ENCODE measurements at regions not wholly inside any gene's neighbourhood (a gene's known extent, or its start where the extent isn't known, plus 50 kb on each side); places are given as distances from the start of the nearest gene placed in this dataset.

- FAIRE-seq (no peak), DNase-seq (ENCODE audit: insufficient read length) (no peak)
- TF ChIP-seq TAF1 (IDR thresholded peaks at IDR 0.05; ENCODE audit: borderline replicate concordance, low read depth, low read length) (no peak), POLR2AphosphoS5 (IDR thresholded peaks at IDR 0.05; ENCODE audit: low read depth, low read length) (no peak), POLR2A (IDR thresholded peaks at IDR 0.05; ENCODE audit: low read depth, low read length) (no peak)
These were observed 86.3 kb downstream of the ASCL1 start for GRCh38 chr12:103043531-103044486.

GRCh38 chr12:103046154-103046553, 88.7 kb downstream of the ASCL1 start:
- DNase-seq (ENCODE audit: insufficient read length) (no peak), FAIRE-seq (no peak)
- TF ChIP-seq POLR2A (IDR thresholded peaks at IDR 0.05; ENCODE audit: low read depth, low read length) (no peak), POLR2AphosphoS5 (IDR thresholded peaks at IDR 0.05; ENCODE audit: low read depth, low read length) (no peak), TAF1 (IDR thresholded peaks at IDR 0.05; ENCODE audit: borderline replicate concordance, low read depth, low read length) (no peak)

- FAIRE-seq: no peak
- TF ChIP-seq POLR2A (IDR thresholded peaks at IDR 0.05; ENCODE audit: low read depth, low read length) (no peak), TAF1 (IDR thresholded peaks at IDR 0.05; ENCODE audit: borderline replicate concordance, low read depth, low read length) (no peak), POLR2AphosphoS5 (IDR thresholded peaks at IDR 0.05; ENCODE audit: low read depth, low read length) (no peak)
These were observed 92.8 kb downstream of the ASCL1 start for GRCh38 chr12:103050273-103050672.

DNA sequence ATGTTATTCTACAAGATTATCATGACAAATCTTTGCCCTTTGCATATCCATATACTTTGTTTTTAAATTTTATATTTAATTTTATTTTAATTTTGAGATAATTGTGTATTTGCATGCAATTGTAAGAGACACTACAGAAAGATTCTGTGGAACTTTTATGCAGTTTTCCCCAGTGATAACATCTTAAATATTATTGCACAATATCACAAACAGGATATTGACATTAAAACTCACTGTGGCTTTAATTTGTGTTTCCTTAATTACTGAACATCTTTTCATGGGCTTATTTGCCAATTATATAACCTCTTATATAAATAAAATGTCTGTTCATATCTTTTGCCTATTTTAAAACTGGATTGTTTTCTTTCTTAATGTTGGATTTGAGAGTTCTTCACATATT, 95.6 kb downstream of the ASCL1 start:
- TF ChIP-seq POLR2AphosphoS5 (IDR thresholded peaks at IDR 0.05; ENCODE audit: low read depth, low read length) (no peak), POLR2A (IDR thresholded peaks at IDR 0.05; ENCODE audit: low read depth, low read length) (no peak), TAF1 (IDR thresholded peaks at IDR 0.05; ENCODE audit: borderline replicate concordance, low read depth, low read length) (no peak)
- FAIRE-seq (no peak), DNase-seq (ENCODE audit: insufficient read length) (no peak)

More at GRCh38 chr12:103050273-103050672, 92.8 kb downstream of the ASCL1 start:
- no peak for DNase-seq (ENCODE audit: insufficient read length)

DNA sequence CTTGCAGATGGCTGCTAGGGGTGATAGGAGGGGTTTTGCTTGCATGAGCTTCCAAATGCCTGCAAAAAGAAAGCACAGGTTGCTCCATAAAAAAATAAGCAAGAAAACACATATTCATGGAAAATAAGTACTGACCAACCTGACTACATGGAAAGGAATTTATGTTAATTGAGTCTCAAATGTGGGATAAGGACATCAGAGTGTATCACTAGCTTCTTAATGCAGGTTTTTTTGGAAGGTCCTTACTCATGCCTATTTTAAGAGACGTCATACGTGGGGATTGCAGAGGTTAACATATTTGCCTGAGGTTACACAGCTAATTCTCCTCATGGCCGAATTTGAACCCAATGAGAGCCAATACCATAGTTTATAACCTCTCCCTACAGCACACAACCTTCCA, 116.2 kb downstream of the ASCL1 start:
- TF ChIP-seq POLR2A (IDR thresholded peaks at IDR 0.05; ENCODE audit: low read depth, low read length): no peak
- no peak for TF ChIP-seq POLR2AphosphoS5 (IDR thresholded peaks at IDR 0.05; ENCODE audit: low read depth, low read length)
- no peak for TF ChIP-seq TAF1 (IDR thresholded peaks at IDR 0.05; ENCODE audit: borderline replicate concordance, low read depth, low read length)
- DNase-seq (ENCODE audit: insufficient read length) (no peak), FAIRE-seq (no peak)

DNA sequence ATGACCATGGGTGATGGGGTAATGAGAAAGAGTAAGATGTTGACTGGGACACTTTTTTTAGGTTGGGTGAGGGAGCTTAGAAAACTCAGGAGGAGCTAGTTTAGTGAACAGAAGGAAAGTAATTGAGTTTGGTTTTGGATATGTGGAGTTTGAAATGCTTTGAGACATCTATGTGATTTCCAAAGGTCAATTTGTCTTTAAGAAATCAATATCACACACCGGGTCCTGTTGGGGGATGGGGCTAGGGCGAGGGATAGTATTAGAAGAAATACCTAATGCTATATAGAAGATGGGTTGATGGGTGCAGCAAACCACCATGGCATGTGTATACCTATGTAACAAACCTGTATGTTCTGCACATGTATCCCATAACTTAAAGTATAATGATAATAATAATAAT, 118.4 kb downstream of the ASCL1 start:
- DNase-seq (ENCODE audit: insufficient read length) (no peak), FAIRE-seq (no peak)
- TF ChIP-seq TAF1 (IDR thresholded peaks at IDR 0.05; ENCODE audit: borderline replicate concordance, low read depth, low read length): no peak
- no peak for TF ChIP-seq POLR2A (IDR thresholded peaks at IDR 0.05; ENCODE audit: low read depth, low read length)

DNA sequence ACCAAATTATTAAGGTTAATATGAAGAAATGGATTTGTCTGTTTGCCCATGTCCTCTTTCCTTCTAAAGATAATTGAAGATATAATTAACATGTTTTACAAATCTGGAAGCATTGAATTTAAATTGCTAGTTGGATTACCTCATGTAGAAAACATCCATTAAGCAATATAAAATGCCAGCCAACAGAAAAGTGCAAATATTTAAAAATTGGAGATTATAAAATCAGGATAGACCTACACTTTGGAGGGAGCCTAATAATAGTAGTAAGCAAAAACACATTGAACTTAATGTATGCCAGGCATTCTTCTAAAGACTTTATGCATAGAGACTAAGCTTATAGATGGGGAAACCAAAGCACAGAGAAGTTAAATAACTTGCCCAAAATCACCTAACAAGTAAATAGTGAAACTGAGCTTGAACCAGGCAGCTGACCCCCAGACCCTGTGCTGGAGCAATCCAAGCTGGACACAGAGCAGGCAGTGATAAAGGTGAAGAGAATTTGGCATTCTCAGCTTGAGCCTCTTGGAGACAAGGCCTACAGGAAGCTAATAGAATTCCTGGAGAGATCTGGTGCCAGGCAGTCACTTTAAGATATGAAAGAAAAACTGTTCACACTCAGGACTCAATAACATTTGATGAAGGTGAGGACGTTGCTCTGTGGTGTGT, 119.8 kb downstream of the ASCL1 start:
- TF ChIP-seq TAF1 (IDR thresholded peaks at IDR 0.05; ENCODE audit: borderline replicate concordance, low read depth, low read length) (no peak), POLR2AphosphoS5 (IDR thresholded peaks at IDR 0.05; ENCODE audit: low read depth, low read length) (no peak), POLR2A (IDR thresholded peaks at IDR 0.05; ENCODE audit: low read depth, low read length) (no peak)
- DNase-seq (ENCODE audit: insufficient read length): no peak
- FAIRE-seq: no peak

- no peak for TF ChIP-seq TAF1 (IDR thresholded peaks at IDR 0.05; ENCODE audit: borderline replicate concordance, low read depth, low read length)
- no peak for TF ChIP-seq POLR2AphosphoS5 (IDR thresholded peaks at IDR 0.05; ENCODE audit: low read depth, low read length)
- DNase-seq (ENCODE audit: insufficient read length): no peak
- FAIRE-seq: no peak
These were observed 128.1 kb downstream of the ASCL1 start for GRCh38 chr12:103085541-103085940.

DNA sequence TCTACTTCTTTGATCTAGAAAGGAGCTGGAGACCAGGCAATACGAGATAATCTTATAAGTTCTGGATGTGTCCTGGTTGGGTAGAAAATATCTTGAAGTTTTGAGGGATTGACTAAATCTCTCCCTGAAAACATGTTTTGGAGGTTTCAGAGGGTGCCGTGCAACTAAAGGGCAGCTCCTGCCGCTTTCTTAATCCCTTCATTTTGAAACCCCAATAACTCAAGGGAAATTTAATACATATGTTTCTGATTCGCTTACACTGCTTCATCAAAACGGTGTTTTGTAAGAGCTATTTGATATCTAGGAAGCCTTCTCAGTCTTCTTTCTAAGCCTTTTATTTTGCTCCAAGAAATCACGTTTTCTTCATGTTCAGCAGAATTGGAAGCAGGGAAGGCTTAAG, 129.0 kb downstream of the ASCL1 start:
- TF ChIP-seq TAF1 (IDR thresholded peaks at IDR 0.05; ENCODE audit: borderline replicate concordance, low read depth, low read length) (no peak), POLR2A (IDR thresholded peaks at IDR 0.05; ENCODE audit: low read depth, low read length) (no peak), POLR2AphosphoS5 (IDR thresholded peaks at IDR 0.05; ENCODE audit: low read depth, low read length) (no peak)
- FAIRE-seq: no peak
- no peak for DNase-seq (ENCODE audit: insufficient read length)

DNA sequence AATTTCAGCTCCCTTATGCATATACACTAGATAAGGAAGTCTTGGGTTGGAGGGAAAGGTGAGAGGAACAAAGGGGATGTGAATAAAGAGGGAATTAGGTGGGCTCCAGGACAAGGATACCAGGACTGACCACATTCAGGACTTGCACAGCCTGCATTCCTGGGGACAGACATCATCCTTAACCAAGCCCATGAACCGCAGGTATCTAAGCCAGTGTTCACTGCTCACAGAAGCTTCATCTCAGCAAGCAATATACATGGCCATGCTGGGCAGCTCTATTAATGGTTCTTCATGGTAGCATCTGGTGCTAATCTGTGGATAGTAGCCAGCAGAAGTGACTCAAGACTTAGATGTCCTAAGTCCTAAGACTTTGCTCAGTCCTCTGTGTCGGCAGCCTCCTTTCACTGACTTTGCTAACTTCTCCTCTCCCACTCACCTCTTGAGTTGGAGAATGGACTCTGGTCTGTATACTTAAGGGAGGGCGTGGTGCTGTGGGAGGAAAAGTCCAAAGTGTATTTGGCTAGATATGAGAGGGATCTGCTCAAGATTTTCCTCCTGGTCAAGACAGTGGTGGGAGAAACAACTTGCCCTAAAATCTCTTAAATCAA, 136.1 kb downstream of the ASCL1 start:
- no peak for TF ChIP-seq POLR2A (IDR thresholded peaks at IDR 0.05; ENCODE audit: low read depth, low read length)
- no peak for TF ChIP-seq POLR2AphosphoS5 (IDR thresholded peaks at IDR 0.05; ENCODE audit: low read depth, low read length)
- no peak for TF ChIP-seq TAF1 (IDR thresholded peaks at IDR 0.05; ENCODE audit: borderline replicate concordance, low read depth, low read length)
- DNase-seq (ENCODE audit: insufficient read length) (no peak), FAIRE-seq (no peak)

- DNase-seq (ENCODE audit: insufficient read length) (no peak), FAIRE-seq (peak; percentile 62)
- TF ChIP-seq TAF1 (IDR thresholded peaks at IDR 0.05; ENCODE audit: borderline replicate concordance, low read depth, low read length): no peak
- no peak for TF ChIP-seq POLR2A (IDR thresholded peaks at IDR 0.05; ENCODE audit: low read depth, low read length)
- TF ChIP-seq POLR2AphosphoS5 (IDR thresholded peaks at IDR 0.05; ENCODE audit: low read depth, low read length): no peak
These were observed 140.0 kb downstream of the ASCL1 start for GRCh38 chr12:103097496-103097895.
